Mesendoderm (in vitro differentiated cells): ENCODE measurements at regions not wholly inside any gene's neighbourhood (a gene's known extent, or its start where the extent isn't known, plus 50 kb on each side); places are given as distances from the start of the nearest gene placed in this dataset.

ENCODE experiments used
- DNase-seq: peaks from one replicate; pipeline ENCODE4 v3.0.0; 2013
- H2AK5ac ChIP-seq: 2 replicates; pipeline ENCODE4 v1.6.1; 2013; ENCODE audit warnings: low read length, inconsistent platforms
- H2BK120ac ChIP-seq: 2 replicates; pipeline ENCODE4 v1.6.1; 2013; ENCODE audit warnings: low read depth, mild to moderate bottlenecking, low read length, moderate library complexity, mixed read lengths
- H2BK15ac ChIP-seq: replicated peaks from 2 replicates; pipeline ENCODE4 v1.6.1; 2013; ENCODE audit warnings: low read depth, mild to moderate bottlenecking, moderate library complexity
- H2BK5ac ChIP-seq: 2 replicates; pipeline ENCODE4 v1.6.1; 2013; ENCODE audit warnings: low read length, inconsistent platforms
- H3K18ac ChIP-seq: 2 replicates; pipeline ENCODE4 v1.6.1; 2013; ENCODE audit warnings: mild to moderate bottlenecking, low read length, mixed read lengths
- H3K23ac ChIP-seq: one replicate; pipeline ENCODE4 v1.6.1; 2013; ENCODE audit warnings: low read length
- H3K27ac ChIP-seq: 2 replicates; pipeline ENCODE4 v1.5.1; 2013; ENCODE audit warnings: low read depth, mild to moderate bottlenecking, inconsistent platforms, low read length, moderate library complexity
- H3K27me3 ChIP-seq: 2 replicates; pipeline ENCODE4 v1.6.1; 2013; ENCODE audit warnings: low read length, control low read depth, mild to moderate bottlenecking, inconsistent platforms; ENCODE audit not compliant: insufficient read depth, poor library complexity
- H3K36me3 ChIP-seq: 2 replicates; pipeline ENCODE4 v1.6.1; 2013; ENCODE audit warnings: low read length, inconsistent platforms; ENCODE audit not compliant: control insufficient read depth, insufficient read depth
- H3K4ac ChIP-seq: one replicate; pipeline ENCODE4 v1.6.1; 2013; ENCODE audit warnings: low read depth, mild to moderate bottlenecking, low read length, moderate library complexity
- H3K4me1 ChIP-seq: 2 replicates; pipeline ENCODE4 v1.6.1; 2013; ENCODE audit warnings: low read depth, low read length, inconsistent platforms; ENCODE audit not compliant: control insufficient read depth
- H3K4me2 ChIP-seq: 2 replicates; pipeline ENCODE4 v1.6.1; 2013; ENCODE audit warnings: low read length
- H3K4me3 ChIP-seq: 2 replicates; pipeline ENCODE4 v1.5.1; 2013; ENCODE audit warnings: mild to moderate bottlenecking, low read length
- H3K56ac ChIP-seq: one replicate; pipeline ENCODE4 v1.6.1; 2013; ENCODE audit warnings: low read length
- H3K79me1 ChIP-seq: 2 replicates; pipeline ENCODE4 v1.6.1; 2013; ENCODE audit warnings: low read length, inconsistent platforms
- H3K79me2 ChIP-seq: 2 replicates; pipeline ENCODE4 v1.6.1; 2013; ENCODE audit warnings: mild to moderate bottlenecking, low read length; ENCODE audit not compliant: control insufficient read depth, insufficient read depth
- H3K9ac ChIP-seq: 2 replicates; pipeline ENCODE4 v1.6.1; 2013; ENCODE audit warnings: low read length, inconsistent platforms
- H4K5ac ChIP-seq: one replicate; pipeline ENCODE4 v1.6.1; 2013; ENCODE audit warnings: low read length
- H4K8ac ChIP-seq: one replicate; pipeline ENCODE4 v1.6.1; 2013; ENCODE audit warnings: low read depth, mild to moderate bottlenecking, control low read depth, low read length, moderate library complexity
- WGBS: extraction: QIAGEN DNeasy Blood & Tissue Kit; methylation state at CpG from one replicate; pipeline ENCODE4 v1.1.7; 2013; ENCODE audit warnings: low lambda C conversion rate, missing lambda C conversion rate; ENCODE audit not compliant: insufficient coverage; ENCODE audit errors: extremely low coverage; 5-methylcytosine and 5-hydroxymethylcytosine counted together

GRCh38 chr14:106821119-106821518, 1294.7 kb downstream of the TMEM121 start:
- no peaks in the 10 kb centered on the region for H3K79me1 ChIP-seq
- DNase-seq, result no peak
- H4K8ac ChIP-seq, result no peak overlapping the region
- H3K27ac ChIP-seq, result no peak overlapping the region
- no peak overlapping the region for H4K5ac ChIP-seq
- H3K36me3 ChIP-seq, result no peaks in the 10 kb centered on the region
- no peak overlapping the region for H2BK15ac ChIP-seq
- H3K23ac ChIP-seq, result no peak overlapping the region
- H3K9ac ChIP-seq, result no peak overlapping the region
- no peak overlapping the region for H3K4ac ChIP-seq
- no peaks in the 10 kb centered on the region for H3K4me1 ChIP-seq
- H2BK5ac ChIP-seq, result no peak overlapping the region
- no peak overlapping the region for H3K4me3 ChIP-seq
- H2BK120ac ChIP-seq, result no peak overlapping the region
- H3K56ac ChIP-seq, result no peak overlapping the region
- H3K18ac ChIP-seq, result no peak overlapping the region
- H3K79me2 ChIP-seq, result no peaks in the 10 kb centered on the region
- H3K4me2 ChIP-seq, result no peak overlapping the region
- H3K27me3 ChIP-seq, result no peaks in the 10 kb centered on the region
- no peak overlapping the region for H2AK5ac ChIP-seq

GRCh38 chr14:106822905-106823304, 1296.5 kb downstream of the TMEM121 start:
- no peak overlapping the region for H3K23ac ChIP-seq
- no peak for DNase-seq
- no peak overlapping the region for H3K9ac ChIP-seq
- no peak overlapping the region for H4K5ac ChIP-seq
- H2BK5ac ChIP-seq, result no peak overlapping the region
- WGBS, result no CpG with 5 or more reads among the region's 7 CpGs
- no peaks in the 10 kb centered on the region for H3K36me3 ChIP-seq
- H3K79me2 ChIP-seq, result no peaks in the 10 kb centered on the region
- H2AK5ac ChIP-seq, result no peak overlapping the region
- no peak overlapping the region for H4K8ac ChIP-seq
- H3K27ac ChIP-seq, result no peak overlapping the region
- no peak overlapping the region for H3K56ac ChIP-seq
- H3K79me1 ChIP-seq, result no peaks in the 10 kb centered on the region
- H3K4me1 ChIP-seq, result no peaks in the 10 kb centered on the region
- H2BK120ac ChIP-seq, result no peak overlapping the region
- H3K4me2 ChIP-seq, result no peak overlapping the region
- no peak overlapping the region for H2BK15ac ChIP-seq
- no peak overlapping the region for H3K4ac ChIP-seq
- no peaks in the 10 kb centered on the region for H3K27me3 ChIP-seq
- H3K18ac ChIP-seq, result no peak overlapping the region
- H3K4me3 ChIP-seq, result no peak overlapping the region

- no peak overlapping the region for H2AK5ac ChIP-seq
- no peak overlapping the region for H2BK120ac ChIP-seq
- H2BK5ac ChIP-seq, result no peak overlapping the region
- H3K79me1 ChIP-seq, result no peaks in the 10 kb centered on the region
- H3K4me1 ChIP-seq, result no peaks in the 10 kb centered on the region
- no peak overlapping the region for H3K4me3 ChIP-seq
- no peak overlapping the region for H3K27ac ChIP-seq
- no peaks in the 10 kb centered on the region for H3K36me3 ChIP-seq
- H3K27me3 ChIP-seq, result no peaks in the 10 kb centered on the region
- no peak overlapping the region for H3K4ac ChIP-seq
- H3K18ac ChIP-seq, result no peak overlapping the region
- WGBS, result no CpG with 5 or more reads among the region's 7 CpGs
- H3K79me2 ChIP-seq, result no peaks in the 10 kb centered on the region
- H4K5ac ChIP-seq, result no peak overlapping the region
- H2BK15ac ChIP-seq, result no peak overlapping the region
- H4K8ac ChIP-seq, result no peak overlapping the region
- no peak for DNase-seq
- no peak overlapping the region for H3K56ac ChIP-seq
- H3K23ac ChIP-seq, result no peak overlapping the region
- H3K4me2 ChIP-seq, result no peak overlapping the region
- H3K9ac ChIP-seq, result no peak overlapping the region
These were observed 1297.2 kb downstream of the TMEM121 start for GRCh38 chr14:106823552-106823951.

- Histone ChIP-seq H3K4me3 (no peak overlapping the region), H3K4ac (no peak overlapping the region), H3K18ac (no peak overlapping the region), H3K79me2 (no peaks in the 10 kb centered on the region), H3K4me2 (no peak overlapping the region), H2AK5ac (no peak overlapping the region), H3K9ac (no peak overlapping the region), H2BK120ac (no peak overlapping the region), H3K4me1 (no peaks in the 10 kb centered on the region), H3K27ac (no peak overlapping the region), H2BK15ac (no peak overlapping the region), H2BK5ac (no peak overlapping the region), H3K27me3 (no peaks in the 10 kb centered on the region), H4K8ac (no peak overlapping the region), H3K23ac (no peak overlapping the region), H3K36me3 (no peaks in the 10 kb centered on the region), H3K79me1 (no peaks in the 10 kb centered on the region), H3K56ac (no peak overlapping the region), H4K5ac (no peak overlapping the region)
- WGBS, result no CpG with 5 or more reads among the region's 4 CpGs
- DNase-seq, result no peak
These were observed 1300.5 kb downstream of the TMEM121 start for GRCh38 chr14:106826833-106827369.

- Histone ChIP-seq H4K5ac (no peak overlapping the region), H2BK120ac (no peak overlapping the region), H3K4me1 (no peaks in the 10 kb centered on the region), H2BK15ac (no peak overlapping the region), H3K18ac (no peak overlapping the region), H3K79me1 (no peaks in the 10 kb centered on the region), H3K79me2 (no peaks in the 10 kb centered on the region), H3K56ac (no peak overlapping the region), H3K4me2 (no peak overlapping the region), H3K27me3 (no peaks in the 10 kb centered on the region), H3K4me3 (no peak overlapping the region), H3K23ac (no peak overlapping the region), H3K27ac (no peak overlapping the region), H3K4ac (no peak overlapping the region), H3K9ac (no peak overlapping the region), H3K36me3 (no peaks in the 10 kb centered on the region), H2AK5ac (no peak overlapping the region), H4K8ac (no peak overlapping the region), H2BK5ac (no peak overlapping the region)
- DNase-seq, result peak; percentile 22
- no CpG with 5 or more reads among the region's 11 CpGs for WGBS
These were observed 1304.9 kb downstream of the TMEM121 start for GRCh38 chr14:106831322-106831720.

- Histone ChIP-seq H3K4me3 (no peak overlapping the region), H3K4me1 (no peaks in the 10 kb centered on the region), H3K9ac (no peak overlapping the region), H3K56ac (no peak overlapping the region), H3K27me3 (no peaks in the 10 kb centered on the region), H2BK5ac (no peak overlapping the region), H3K27ac (no peak overlapping the region), H4K5ac (no peak overlapping the region), H4K8ac (no peak overlapping the region), H2BK15ac (no peak overlapping the region), H3K36me3 (no peaks in the 10 kb centered on the region), H2AK5ac (no peak overlapping the region), H3K23ac (no peak overlapping the region), H3K4me2 (no peak overlapping the region), H3K79me1 (no peaks in the 10 kb centered on the region), H3K4ac (no peak overlapping the region), H3K18ac (no peak overlapping the region), H3K79me2 (no peaks in the 10 kb centered on the region), H2BK120ac (no peak overlapping the region)
- WGBS, result no CpG with 5 or more reads among the region's 4 CpGs
- no peak for DNase-seq
These were observed 1311.5 kb downstream of the TMEM121 start for GRCh38 chr14:106837870-106838269.
